ENCODE measurements at regions not wholly inside any gene's neighbourhood (a gene's known extent, or its start where the extent isn't known, plus 50 kb on each side); places are given as distances from the start of the nearest gene placed in this dataset.
"Not testable (repeated sequence)": the region's sequence is repeated elsewhere in the genome, so short reads cannot be mapped to it uniquely, and the experiment has no call there.

DNA sequence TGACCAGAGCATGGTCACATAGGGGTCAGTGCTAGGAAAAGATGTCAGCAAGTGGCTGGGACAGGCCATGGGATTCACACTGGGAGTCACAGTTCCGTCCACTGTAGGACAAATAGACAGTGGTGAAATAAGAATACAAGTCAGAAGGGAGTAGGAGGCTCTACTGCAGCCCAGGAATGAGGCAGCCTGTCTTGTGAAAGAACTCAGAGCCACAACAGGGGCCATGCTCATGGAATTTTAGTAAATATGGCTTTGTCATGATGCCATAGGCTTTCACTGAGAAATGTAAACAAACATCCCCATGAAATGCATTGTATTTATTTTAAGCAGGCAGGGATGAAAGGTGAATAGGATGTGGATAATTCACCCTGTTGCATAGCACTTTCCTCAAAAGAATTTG lies 504.3 kb downstream of the SOX11 start:
- DNase-seq (ENCODE audit: low read depth in 2 of 2): no peak

DNA sequence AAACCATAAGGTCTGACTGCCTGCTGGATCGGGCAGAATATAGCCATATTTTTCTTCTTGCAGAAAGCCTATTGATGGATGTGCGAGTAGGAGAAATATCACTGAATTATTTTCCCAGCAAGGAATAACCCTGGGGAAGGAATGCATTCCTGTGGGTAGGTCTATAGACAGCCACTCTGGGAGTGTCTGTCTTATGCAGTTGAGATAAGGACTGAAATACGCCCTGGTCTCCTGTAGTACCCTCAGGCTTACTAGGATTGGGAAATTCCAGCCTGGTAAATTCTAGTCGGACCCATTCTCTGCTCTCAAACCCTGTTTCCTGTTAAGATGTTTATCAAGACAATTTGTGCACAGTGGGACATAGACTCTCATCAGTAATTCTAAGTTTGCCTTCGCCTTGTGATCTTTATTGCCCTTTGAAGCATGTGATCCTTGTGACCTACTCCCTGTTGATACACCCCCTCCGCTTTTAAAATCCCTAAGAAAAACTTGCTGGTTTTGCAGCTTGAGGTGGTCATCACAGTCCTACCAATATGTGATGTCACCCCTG lies 506.3 kb downstream of the SOX11 start:
- DNase-seq (ENCODE audit: low read depth in 2 of 2): not testable (repeated sequence)

DNA sequence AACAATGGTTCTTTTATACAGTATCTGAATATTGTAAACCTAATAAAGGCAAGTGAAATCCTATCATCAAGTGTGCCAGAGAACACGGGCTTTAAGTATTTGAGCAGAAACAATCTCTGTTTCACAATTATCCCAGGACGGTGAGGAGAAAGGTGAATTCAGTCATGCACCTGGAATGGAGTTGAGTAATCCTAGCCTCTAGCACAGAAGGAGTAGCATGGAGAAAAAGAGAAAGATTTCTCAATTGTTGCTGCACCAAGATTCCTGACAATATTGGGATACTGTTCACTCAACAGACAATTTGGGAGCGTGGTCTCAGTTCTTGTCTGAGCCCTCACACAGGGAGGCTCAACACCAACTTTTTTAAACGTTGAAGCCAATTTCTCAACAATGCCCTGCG lies 510.6 kb downstream of the SOX11 start:
- no peak for DNase-seq (ENCODE audit: low read depth in 2 of 2)

DNA sequence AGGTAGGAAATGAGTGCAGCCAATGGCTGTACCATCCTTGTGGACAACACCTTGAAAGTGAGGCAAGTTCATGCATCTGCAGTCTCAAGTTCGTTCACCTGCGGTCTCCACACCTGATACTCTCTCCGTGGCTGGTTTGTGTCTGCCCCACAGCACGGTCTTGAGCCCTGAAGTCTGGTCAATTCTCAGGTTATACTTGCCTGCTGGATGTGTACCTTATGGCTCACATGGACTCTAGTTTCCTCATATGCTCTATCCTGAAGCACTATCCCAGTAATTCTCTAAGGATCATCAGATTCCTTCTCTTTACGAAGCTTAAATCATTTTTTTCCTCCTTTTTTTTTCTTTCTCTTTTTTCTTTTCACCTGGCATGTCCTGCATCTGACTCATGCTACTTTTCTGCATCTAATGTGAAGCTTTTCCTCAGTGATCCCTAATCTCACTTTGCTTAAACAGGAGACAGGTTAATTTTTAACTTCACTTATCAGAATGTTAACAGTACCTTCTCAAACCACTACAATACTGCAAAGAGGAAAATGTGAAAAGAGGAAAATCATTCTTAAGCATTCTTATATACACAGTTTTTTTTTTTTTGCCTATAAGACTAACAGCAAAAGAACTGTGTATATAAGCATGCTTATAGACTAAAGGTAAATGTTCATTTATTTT lies 511.2 kb downstream of the SOX11 start:
- DNase-seq (ENCODE audit: low read depth in 2 of 2): no peak

DNA sequence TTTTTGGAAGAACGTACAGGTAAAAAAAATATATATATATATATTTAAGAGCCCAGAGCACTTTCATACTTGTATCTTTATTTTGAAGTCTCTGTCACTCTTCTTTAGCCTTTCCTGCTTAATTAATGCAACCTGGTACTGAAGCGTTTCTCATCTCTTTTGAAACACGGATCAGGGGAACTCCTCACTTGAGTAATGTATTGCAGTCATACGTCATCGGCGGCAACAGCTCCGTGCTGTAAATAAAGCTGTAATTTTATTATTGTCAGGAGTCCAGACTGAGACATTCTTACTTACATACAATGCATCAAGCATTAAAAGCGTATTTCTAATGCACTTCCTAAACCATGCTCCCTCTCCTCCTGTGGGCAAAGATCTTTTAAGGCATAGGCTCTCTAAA lies 514.7 kb downstream of the SOX11 start:
- DNase-seq (ENCODE audit: low read depth in 2 of 2): no peak

DNA sequence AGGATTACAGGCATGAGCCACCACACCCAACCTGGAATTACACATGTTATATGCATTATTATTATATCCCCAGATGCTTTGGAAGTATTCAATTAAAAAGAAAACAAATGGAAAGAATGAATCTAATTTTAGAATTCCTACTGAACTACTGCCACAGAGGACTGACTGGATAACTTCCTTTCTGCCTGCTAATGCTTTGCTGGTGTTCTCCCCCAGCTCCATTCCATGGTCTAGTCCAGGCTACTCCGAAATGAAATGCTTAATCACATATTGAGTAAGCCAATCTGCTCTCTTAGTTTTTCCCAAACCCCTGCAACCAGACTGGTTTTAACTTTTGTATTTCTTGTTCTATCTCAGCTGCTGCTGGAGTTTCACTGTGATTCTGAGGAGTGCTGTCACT lies 519.1 kb downstream of the SOX11 start:
- DNase-seq (ENCODE audit: low read depth in 2 of 2): no peak

DNA sequence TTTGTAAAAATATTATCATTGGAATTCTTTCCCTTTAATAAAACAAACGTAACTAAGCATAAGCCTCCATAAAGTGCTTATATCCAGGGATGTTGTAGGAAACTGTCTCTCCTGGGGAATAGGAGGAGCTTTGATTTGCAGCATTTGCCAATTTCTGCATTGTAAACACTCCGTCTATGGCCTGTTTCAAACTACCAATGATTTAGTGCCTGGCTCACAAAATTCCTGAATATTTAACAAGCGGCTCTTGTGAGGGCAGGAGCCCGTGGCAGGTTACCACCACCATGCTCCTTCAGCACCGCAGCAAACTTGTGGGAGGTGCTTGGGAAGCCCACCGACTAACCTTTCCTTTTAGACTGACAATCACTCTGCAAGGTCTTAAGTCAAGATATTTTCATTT lies 520.3 kb downstream of the SOX11 start:
- no peak for DNase-seq (ENCODE audit: low read depth in 2 of 2)

DNA sequence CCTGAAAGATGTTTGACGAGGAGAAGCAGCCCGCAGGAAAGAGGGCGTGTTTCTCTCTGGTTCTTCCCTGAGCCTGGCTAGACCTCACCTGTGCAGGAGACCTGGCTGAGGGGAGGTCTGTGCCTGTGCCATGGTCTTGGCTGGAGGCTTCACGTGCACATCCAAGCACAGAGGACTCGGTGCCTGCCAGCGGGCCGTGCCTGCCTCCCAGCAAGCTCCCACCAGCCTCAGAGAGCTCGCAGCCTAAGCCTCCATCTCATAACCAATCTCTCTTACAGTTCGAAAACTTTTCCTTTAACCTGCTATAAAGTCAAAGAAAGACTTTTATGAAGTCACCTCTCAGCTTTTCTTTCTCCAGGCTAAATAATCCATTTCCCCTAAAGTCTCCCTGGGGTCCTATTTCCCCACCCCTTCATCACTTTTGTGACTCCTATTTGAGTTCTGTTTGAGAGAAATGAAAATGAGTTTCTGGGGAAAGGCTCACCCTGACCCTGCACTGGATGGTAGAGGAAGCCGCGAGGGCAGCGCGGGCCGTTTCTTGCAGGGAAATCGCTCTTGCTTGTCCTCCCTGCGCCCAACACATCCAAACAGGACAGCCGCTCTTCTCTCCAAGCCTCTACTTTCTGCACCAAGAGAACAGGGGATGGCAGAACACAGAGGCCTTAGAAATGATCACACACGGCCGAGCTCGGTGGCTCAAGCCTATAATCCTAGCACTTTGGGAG lies 521.0 kb downstream of the SOX11 start:
- no peak for DNase-seq (ENCODE audit: low read depth in 2 of 2)

DNA sequence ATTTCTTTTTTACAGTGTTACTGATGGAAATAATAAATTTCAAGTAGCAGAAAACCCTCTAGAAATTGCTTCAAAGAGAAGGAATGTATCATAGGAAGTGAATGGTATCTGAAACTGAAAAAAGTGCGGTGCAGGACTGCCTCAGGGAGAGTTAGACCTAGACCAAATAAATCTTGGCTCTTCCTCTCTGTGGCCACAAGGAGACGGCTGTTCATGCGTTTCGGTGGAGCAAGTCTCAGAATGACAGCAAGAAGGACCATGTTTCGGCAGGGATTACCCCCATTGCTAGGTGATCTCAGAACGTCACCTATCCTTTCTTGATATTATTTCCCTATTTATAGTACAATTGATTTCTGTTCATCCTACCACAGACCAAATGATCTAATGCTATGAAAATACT lies 522.3 kb downstream of the SOX11 start:
- DNase-seq (ENCODE audit: low read depth in 2 of 2): no peak

DNA sequence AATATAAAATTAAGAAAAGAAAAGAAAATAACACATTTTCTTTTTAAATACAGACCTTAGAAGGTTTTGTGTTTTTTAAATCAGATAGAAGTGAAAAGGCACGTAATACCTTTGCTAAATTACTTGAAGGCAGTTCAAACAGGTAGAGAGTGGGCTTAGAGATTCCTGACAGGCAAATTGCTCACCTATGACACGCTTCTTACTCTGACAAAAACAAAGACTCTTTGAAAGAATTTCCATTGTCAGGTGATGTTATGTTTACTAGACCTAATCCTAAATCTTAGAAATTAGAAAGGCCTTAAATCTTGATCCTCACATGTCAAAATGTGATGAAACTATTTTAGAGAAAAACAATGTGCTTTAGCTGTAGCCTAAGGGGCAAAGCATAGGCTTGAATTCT lies 522.9 kb downstream of the SOX11 start:
- DNase-seq (ENCODE audit: low read depth in 2 of 2): no peak

DNA sequence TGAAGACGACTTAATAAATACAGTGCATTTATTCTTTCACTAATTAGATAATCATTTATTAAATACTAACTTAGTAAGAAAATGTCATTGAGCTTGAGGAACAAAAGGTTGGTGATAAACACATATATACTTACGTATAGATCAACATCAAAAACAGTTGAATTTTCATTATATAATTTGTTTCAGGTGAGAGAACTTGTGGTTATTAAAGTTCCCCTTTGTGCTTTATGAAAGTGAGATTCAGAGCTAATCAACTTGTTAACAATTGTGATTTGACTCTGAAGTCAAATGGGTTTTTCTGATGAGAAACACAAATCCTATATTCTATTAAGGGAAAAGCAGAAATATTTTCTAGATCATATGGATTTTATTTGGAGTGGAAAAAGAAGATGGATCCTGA lies 524.0 kb downstream of the SOX11 start:
- no peak for DNase-seq (ENCODE audit: low read depth in 2 of 2)

DNA sequence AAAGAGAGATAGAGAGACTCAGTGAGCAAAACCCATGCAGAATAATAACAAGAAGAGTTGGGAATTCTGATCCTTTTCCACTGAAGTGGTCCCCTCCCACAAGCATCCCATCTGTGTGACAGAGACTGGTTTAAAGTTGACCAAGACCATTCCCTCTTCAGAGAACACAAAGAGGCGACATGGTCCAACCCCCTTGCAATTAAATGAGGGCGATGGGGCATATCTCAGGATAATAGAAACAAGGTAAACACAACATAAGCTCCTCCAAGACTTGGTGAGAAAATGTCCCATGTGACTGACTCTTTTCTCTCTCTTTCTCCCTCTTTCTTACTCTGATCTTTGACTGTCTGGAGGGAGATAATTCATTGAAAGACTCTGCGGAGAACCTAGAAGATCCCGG lies 526.7 kb downstream of the SOX11 start:
- no peak for DNase-seq (ENCODE audit: low read depth in 2 of 2)

DNA sequence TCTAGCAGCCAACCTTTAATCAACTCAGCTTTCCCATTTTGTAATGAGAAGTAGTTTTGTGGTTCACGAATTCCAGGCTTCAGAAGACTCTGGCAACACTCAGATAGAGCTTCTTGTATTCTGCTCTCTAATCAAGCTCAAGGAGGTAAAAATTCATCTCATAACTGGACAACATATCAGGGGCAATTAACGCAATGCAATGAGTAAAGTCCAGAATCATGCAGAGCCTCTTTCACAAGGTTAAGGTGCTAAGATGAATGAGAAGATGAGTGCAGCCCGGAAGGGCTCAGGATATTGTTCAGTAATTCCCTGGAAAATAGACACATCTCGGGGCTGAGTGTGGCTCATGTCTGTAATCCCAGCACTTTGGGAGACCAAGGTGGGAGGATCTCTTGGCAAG lies 527.7 kb downstream of the SOX11 start:
- DNase-seq (ENCODE audit: low read depth in 2 of 2): no peak

DNA sequence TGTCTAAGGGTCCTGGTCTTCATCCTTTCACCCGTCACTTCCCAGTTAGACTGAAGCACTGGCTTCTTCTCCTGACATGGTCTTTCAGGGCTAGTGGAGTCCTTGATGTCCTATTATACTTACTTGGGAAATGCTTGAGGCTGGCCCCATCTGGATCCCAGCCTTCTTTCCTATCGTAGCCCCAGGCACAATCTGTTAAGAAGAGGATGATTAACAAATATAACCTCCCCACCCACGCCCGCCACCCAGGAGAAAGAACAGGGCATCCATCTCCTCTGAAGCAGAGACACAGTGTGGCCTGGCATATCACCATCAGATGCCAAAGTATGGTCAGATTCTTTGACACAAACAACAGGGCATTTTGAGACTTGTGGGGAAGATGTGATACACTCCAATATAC lies 530.1 kb downstream of the SOX11 start:
- DNase-seq (ENCODE audit: low read depth in 2 of 2): no peak

DNA sequence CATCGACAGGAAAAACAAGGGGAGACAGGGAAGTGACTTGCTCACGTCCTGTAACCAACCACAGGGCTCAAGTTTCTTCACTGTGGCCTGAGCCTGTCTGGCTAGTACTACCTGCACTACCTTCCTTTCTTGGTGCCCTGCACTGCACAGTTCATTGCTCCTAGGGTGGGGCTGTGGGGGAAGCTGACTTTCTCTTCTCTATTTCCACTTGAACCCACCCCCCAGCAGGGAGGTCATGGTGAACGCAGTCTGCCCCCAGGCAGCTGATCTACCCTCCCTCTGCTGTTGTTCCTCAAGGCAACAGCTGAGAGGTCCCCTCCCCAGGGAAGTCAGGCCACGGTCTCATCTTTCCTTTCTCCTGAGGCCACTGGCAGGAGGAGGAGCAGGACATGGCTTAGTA lies 532.1 kb downstream of the SOX11 start:
- DNase-seq (ENCODE audit: low read depth in 2 of 2): no peak

DNA sequence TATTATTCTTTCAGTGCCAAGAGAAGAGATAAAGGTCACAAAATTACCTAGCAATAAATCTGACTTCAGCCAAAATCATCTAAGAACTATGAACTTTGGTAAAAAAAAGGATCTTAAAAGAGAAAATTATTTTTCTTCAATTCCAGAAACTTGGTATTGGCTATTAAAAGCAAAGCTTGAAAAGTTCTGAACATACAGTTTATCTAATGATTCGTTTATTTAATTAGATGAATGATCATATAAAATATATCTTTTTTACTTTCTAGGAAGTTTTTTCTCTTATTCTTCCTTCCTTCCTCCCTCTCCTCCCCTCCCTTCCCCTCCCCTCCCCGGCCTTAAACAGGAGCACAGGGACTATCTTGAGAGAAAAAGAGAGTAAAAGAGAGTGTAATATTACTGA lies 536.1 kb downstream of the SOX11 start:
- no peak for DNase-seq (ENCODE audit: low read depth in 2 of 2)

DNA sequence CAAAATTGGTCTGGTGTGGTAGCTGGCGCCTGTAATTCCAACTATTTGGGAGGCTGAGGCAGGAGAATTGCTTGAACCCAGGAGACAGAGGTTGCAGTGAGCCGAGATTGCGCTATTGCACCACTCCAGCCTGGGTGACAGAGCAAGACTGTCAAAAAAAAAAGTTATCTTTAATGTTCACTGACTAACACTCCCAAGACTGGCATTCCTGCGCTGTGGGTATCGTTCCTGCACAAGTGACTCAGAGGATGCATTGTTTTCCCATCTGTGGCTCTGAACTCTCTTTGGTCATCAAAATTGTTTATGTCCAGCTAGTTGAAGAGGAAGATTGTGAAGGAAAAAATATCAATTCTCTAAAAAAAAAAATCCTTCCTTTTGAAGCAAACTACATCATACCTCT lies 539.0 kb downstream of the SOX11 start:
- DNase-seq (ENCODE audit: low read depth in 2 of 2): no peak

DNA sequence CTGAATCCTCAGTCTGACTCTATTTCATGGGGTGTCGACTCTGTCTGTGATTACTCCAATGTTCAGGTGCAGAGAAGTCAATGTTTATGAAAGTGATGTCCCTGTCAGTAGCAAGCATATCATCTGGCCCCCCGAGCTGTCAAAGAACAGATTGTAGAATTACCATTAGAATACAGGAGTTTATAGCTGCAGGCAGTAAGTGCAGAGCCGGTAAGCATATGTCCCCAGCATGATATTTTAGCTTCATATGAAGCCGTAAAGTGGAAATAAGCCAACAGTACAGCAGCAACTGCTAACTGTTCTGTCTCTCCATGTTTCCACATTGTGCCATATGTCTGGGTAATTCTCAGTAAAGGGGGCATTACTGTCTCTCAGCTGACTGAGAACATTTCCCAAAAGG lies 541.8 kb downstream of the SOX11 start:
- no peak for DNase-seq (ENCODE audit: low read depth in 2 of 2)

DNA sequence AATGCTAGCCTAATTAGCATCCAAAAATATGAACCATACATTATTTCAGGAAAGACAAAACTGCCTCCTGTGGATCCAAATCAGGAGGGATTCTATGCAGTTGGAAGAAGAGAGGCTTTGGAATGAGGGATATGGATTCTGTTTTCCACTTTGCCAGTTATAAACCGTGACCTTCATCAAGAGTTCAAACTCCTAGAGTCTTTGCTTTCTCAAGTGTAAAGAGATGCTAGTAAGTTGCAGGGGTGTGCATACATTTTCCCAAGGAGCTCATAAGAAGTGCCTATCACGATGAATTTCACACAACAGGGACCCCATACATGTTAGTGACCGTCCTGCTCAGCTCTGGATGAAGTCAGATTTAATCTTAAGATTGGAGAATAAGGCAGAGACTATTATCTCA lies 542.5 kb downstream of the SOX11 start:
- no peak for DNase-seq (ENCODE audit: low read depth in 2 of 2)

DNA sequence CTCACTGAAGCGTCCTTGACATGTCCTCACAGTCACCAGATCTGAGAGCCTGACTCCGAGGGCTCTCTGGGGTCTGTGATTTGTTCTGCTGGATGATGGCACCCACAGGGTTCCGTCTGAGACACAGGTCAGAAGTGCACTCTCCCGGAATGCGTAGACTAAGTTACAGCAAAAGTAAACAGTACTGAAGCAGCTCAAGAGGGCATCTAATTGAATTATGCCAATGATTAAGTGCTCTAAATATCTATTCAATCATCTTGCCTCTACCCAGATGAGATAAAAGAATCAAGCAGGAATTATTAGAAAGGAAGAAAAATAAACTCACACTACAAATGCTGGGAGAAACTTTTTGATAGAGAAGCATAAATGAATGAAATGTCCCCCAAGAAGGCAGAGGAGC lies 544.1 kb downstream of the SOX11 start:
- no peak for DNase-seq (ENCODE audit: low read depth in 2 of 2)

DNA sequence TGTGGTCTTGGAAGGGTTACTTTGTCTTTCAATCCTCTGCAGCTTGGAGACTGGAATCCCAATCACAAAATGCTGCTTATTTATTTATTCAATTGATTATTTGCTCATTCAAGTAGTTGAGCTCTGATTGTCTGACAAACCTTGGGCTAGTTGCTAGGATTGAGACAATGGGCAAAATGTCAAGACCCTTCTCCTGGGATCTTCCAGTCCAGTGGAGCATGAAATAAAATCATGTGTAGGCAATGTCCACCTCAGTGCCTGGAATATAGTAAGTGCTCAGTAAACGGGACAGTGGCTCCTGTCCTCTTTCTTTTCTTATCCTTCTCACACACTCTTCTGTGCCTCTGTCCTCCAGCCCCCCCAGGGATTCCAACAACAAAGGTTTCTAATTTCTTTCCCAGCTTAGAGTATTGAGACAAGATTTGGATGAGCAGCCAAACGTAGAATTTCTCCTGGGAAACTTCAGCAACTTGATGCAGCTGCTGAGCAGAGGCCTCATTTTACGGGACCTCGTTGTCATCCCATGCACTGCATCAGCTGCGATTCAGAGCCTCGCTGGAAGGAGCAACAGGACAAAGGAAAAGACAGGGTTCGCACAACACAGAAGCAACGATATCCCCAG lies 545.0 kb downstream of the SOX11 start:
- DNase-seq (ENCODE audit: low read depth in 2 of 2): no peak

DNA sequence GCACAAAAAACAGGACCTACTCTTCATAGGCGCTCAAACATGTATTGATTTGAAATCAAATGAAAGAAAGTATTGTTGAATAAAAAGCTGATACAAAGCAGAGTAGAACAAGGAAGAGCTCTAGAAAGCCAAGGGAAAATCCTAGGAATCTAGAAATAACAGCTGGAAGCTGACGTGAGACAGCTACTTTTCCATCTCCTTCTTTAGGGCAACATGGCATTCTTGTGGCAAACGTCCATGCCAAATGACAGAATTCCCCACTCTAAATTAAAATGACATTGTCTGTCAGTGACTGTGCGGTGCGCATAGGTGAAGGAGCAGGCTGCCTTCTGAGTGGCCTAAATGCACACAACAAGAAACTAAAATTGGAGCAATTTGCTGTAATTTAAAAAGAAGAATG lies 557.4 kb downstream of the SOX11 start:
- no peak for DNase-seq (ENCODE audit: low read depth in 2 of 2)

DNA sequence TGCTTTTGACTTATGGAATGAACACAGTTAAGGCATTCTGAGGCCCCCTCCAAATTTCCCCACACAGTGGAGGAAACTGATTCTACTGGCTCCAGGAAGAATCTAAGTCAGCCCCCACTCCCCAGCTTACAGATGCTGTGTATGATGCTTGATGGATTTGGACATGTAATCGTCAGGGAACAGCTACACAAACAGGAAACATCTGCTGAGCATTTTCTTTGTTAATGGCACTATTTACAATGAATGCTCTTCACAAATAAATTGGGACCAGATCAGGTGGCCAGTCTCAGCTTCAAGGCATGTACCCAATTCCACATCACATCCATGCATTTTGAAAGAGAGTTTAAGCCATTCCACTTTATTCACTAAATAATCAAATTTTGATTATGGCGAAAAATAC lies 562.3 kb downstream of the SOX11 start:
- no peak for DNase-seq (ENCODE audit: low read depth in 2 of 2)
